ENCODE measurements at regions not wholly inside any gene's neighbourhood (a gene's known extent, or its start where the extent isn't known, plus 50 kb on each side); places are given as distances from the start of the nearest gene placed in this dataset.

DNA sequence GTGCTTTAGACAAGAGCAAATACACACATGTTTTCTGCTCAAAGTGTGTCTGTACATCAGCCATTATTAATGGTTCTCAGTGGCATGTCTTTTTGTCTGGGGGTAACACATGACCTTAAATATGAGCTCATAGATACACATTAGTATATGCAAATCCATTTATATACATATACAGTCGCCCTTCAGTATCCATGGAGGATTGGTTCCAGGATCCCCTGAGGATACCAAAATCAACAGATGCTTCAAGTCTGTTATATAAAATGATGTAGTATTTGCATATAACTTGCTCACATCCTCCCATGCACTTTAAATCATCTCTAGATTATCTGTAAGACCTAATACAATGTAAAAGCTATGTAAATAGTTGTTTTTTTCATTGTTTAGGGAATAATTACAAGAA, 298.1 kb downstream of the OLFM4 start:
- TF ChIP-seq POLR2AphosphoS5 (IDR thresholded peaks at IDR 0.05; ENCODE audit: insufficient read depth, low read depth, low read length) (no peak), GATA2 (IDR thresholded peaks at IDR 0.05; ENCODE audit: insufficient read depth, insufficient read length, low read depth, low read length) (no peak), CTCF (IDR thresholded peaks at IDR 0.05; ENCODE audit: extremely low read depth in 1 of 2, insufficient read depth in 1 of 2, low read depth in 1 of 2, low read length in 2 of 2) (no peak), POLR2A (IDR thresholded peaks at IDR 0.05; ENCODE audit: low read depth, low read length) (no peak), EZH2 (IDR thresholded peaks at IDR 0.05; ENCODE audit: borderline replicate concordance, low read depth, low read length, severe bottlenecking) (no peak), MYC (IDR thresholded peaks at IDR 0.05; ENCODE audit: low read depth, low read length) (no peak), JUN (IDR thresholded peaks at IDR 0.05; ENCODE audit: borderline replicate concordance, insufficient read depth, insufficient read length, low read depth) (no peak), FOS (IDR thresholded peaks at IDR 0.05; ENCODE audit: borderline replicate concordance, insufficient read depth, low read length) (no peak)
- TF ChIP-seq, protein P1, sequence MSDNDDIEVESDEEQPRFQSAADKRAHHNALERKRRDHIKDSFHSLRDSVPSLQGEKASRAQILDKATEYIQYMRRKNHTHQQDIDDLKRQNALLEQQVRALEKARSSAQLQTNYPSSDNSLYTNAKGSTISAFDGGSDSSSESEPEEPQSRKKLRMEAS (IDR thresholded peaks at IDR 0.05; ENCODE audit: insufficient read depth, insufficient read length) = no peak
- Histone ChIP-seq H3K9ac (replicated peaks; ENCODE audit: extremely low read depth, insufficient read depth, low read length) (no peak overlapping the region), H3K27ac (ENCODE audit: insufficient read depth, low read depth, low read length) (no peak overlapping the region), H3K4me2 (ENCODE audit: insufficient read depth, low read length) (no peak overlapping the region), H3K4me3 (replicated peaks in 1 of 3; ENCODE audit: insufficient read depth in 1 of 3, low read depth in 1 of 3, low read length in 3 of 3) (no peak overlapping the region), H3K79me2 (ENCODE audit: control insufficient read depth, insufficient read depth, low read length) (no peaks in the 10 kb centered on the region), H3K27me3 (ENCODE audit: control insufficient read depth in 2 of 2, insufficient read depth in 2 of 2, low read length in 2 of 2) (no peaks in the 10 kb centered on the region), H3K9me3 (replicated peaks; ENCODE audit: control insufficient read depth, insufficient read depth, low read length) (peaks cover 4% of the 10 kb centered on the region), H3K36me3 (ENCODE audit: control insufficient read depth in 2 of 2, extremely low read depth in 1 of 2, insufficient read depth in 2 of 2, low read length in 2 of 2) (no peaks in the 10 kb centered on the region), H4K20me1 (replicated peaks; ENCODE audit: control insufficient read depth, extremely low read depth, insufficient read depth, low read length) (no peaks in the 10 kb centered on the region), H2AFZ (ENCODE audit: low read depth, low read length) (no peak overlapping the region), H3K4me1 (ENCODE audit: control insufficient read depth, extremely low read depth, insufficient read depth, low read length) (no peaks in the 10 kb centered on the region), H3K9me1 (replicated peaks; ENCODE audit: control insufficient read depth, extremely low read depth, insufficient read depth, low read length) (no peaks in the 10 kb centered on the region)
- DNase-seq (ENCODE audit: low read depth, low spot score) (no peak), FAIRE-seq (no peak)
- intact Hi-C loops (cut with micrococcal nuclease) = no loop called here
- dilution Hi-C loops (cut with MboI; ENCODE audit: extremely low pct_ligation_motif_present, low sequenced_read_pairs) = no loop called here
- CTCF ChIA-PET = no interaction called here
- POLR2A ChIA-PET = no interaction called here
- BruUV-seq (replicated peaks) = no TSS peak
